HG02885 (cell line): ENCODE measurements at regions not wholly inside any gene's neighbourhood (a gene's known extent, or its start where the extent isn't known, plus 50 kb on each side); places are given as distances from the start of the nearest gene placed in this dataset.
"Not testable (repeated sequence)": the region's sequence is repeated elsewhere in the genome, so short reads cannot be mapped to it uniquely, and the experiment has no call there.

Source experiments
- ATAC-seq: cut with Tn5 transposase; IDR thresholded peaks from one replicate; pipeline ENCODE4 v1.9.1; 2021; ENCODE audit warnings: mild to moderate bottlenecking; ENCODE audit not compliant: unreplicated experiment, poor library complexity

- no peak for ATAC-seq
Measured at GRCh38 chr2:150222379-150222778, 265.1 kb downstream of the RND3 start.

DNA sequence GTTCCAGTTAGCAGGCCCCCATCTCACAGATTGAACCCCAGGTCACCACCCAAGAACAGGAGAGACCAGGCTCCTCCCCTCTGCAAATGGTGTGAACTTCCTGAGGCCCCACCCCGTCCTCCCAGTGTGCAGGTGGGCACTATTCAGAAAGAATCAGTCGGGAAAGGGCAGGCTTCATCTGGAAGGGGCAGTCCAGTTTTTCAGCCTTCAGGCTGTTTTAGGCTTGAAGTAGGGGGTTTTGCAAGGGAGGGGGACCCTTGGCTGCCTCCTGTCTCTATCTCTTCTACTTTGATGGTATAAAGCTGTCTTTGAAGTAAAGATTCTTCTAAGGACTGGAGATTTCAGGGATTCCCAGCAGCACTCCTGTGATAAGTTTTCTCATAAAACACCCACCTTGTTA is 267.6 kb downstream of the RND3 start:
- ATAC-seq = no peak

- no peak for ATAC-seq
Measured at GRCh38 chr2:150215041-150215440, 272.4 kb downstream of the RND3 start.

DNA sequence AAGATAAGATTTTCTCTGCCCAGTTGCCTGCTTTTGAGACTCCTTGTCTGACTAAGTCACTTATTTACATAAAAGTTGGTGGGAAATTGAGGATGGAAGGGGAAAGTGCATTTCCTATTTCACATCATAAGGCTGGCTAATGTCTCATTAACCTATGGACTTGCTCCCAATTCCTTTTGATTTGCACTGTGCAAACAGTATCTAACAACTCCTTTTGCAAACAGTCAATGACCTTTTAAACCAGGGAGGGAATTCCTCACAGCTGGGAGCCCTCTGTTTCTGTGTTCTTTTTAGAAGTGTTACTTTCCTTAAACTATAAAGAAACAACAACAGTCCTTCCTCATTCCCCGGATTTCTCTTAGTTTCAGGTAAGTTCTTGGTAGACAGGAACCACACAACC is 272.8 kb downstream of the RND3 start:
- ATAC-seq = no peak

- ATAC-seq = no peak
Measured at GRCh38 chr2:150212722-150213171, 274.7 kb downstream of the RND3 start.

DNA sequence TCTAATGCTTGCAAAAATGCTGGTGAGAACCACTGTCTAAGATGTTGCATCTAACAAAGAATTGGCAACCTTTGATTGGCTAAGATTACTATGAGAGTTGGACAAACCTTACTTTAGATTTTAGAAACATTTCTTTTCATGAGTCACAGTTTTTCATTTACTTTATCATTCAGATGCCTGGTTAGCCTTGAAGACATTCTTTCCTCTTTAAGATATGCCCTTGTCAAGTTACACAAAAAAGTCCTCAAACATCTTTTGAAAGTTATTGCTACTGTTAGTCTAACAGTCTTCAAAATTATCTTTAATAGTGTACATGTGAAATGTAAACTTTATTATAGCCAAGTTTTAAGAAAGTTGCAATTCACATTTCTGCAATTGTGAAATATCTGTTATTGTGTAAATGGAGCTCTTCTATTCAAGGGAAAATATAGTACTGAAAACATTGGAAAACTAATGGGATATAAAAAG is 276.3 kb downstream of the RND3 start:
- ATAC-seq = no peak

- ATAC-seq = no peak
Measured at GRCh38 chr2:150209746-150210145, 277.7 kb downstream of the RND3 start.

DNA sequence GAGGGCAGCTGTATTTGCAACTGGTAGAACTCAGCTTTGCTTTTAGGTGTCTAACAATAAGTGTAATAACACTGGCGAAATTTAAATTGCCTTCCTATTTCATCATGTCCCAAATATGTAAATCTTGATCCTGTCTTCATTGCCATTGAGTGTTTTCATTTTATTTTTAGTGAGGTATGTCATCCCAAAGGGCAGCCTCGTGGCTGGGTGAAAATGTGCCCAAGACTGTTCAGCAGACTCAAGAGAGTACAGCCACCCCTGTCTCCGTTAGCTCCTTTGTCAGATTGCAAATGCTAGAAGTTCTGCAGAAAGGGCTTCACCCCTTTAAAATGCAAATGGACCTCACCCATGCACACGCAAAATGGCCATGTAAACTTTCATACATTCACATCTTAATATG is 278.8 kb downstream of the RND3 start:
- ATAC-seq = no peak

DNA sequence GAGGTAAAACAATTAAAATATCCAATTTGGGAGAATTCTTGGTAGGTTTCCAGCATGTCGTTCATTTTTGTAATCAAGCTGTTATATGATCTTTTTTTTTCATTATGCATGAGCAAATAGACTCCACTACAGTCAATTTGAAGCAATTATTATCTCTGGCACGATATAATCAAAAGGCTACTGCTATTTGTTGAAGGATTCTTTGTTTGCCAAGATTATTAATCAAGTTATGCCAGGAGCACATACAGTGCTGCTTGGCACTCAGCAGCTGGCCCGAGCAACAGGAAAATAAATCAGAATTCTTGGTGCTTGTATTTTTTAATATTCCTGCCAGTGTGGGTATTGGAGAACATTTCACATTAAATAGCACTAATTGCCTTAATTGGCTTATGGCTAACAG is 279.5 kb downstream of the RND3 start:
- ATAC-seq = no peak

DNA sequence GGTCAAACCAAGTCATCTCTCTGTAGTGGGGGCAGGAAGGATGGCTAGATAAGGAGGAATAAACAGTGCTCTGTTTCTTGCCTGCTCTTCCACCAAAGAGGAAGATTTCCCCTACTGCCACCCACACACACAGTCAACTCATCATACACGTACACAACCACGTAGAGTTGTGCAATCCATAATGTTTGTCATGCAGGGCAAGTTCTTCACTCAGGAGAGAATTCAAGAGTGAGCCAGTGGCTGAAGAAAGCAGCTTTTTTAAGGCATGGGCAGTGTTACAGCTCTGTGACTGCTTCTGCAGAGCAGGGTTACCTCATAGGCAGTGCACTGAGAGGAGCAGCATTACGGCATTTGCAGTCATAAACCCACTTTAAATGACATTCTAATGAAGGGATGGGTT is 283.0 kb downstream of the RND3 start:
- ATAC-seq = no peak

DNA sequence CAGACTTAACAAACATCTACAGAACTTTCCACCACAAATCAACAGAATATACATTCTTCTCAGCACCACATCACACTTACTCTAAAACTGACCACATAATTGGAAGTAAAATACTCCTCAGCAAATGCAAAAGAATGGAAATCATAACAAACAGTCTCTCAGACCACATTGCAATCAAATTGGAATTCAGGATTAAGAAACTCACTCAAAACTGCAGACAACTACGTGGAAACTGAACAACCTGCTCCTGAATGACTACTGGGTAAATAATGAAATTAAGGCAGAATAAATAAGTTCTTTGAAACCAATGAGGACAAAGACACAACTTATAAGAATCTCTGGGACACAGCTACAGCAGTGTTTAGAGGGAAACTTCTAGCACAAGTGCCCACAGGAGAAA is 292.7 kb downstream of the RND3 start:
- not testable (repeated sequence) for ATAC-seq

DNA sequence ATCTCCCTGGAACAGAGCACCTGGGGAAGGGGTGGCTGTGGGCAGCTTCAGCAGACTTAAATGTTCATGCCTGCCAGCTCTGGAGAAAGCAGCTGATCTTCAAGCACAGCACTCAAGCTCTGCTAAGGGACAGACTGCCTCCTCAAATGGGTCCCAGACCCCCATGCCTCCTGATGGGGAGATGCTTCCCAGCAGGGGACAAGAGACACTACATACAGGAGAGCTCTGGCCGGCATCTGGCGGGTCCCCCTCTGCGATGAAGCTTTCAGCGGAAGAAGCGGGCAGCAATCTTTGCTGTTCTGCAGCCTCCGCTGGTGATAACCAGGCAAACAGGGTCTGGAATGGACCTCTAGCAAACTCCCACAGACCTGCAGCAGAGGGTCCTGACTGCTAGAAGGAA is 294.8 kb downstream of the RND3 start:
- no peak for ATAC-seq

DNA sequence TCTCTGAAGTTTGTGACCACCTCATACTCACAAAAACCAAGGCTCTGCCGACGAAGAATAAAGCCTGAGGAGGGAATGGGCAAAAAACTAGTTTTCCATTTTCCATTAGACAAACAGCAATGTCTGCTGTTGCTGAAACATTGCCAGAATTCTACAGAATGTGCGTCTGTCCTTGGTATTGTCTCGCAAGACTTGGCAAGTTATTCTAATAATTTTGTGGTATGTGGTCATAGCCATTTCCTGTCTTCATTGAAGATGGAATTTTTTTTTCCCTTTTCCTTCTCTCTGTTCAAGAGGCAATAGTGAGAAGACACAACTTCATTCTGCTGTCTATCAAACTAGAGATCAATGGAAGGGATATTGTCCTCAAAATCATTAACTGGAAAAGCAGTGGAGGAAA is 296.1 kb downstream of the RND3 start:
- ATAC-seq = no peak

- ATAC-seq = no peak
Measured at GRCh38 chr2:150190546-150190945, 296.9 kb downstream of the RND3 start.

DNA sequence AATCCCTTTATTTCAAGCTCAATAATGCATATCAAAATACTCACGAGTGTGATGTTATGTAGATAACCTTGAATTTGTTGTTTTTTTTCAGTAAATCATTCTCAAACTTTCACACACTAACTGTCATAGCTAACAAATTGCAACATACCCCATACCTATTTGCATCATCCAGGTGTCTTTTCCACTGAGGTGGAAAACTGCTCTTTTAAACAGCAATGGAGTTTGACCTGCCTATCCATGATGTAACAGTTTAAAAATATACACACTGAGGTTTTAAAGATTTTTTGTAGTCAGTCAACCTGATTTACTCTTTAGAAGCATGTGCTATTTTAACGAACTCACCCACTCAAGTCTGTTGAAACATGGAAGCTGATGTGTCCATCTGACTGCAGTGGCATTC is 298.7 kb downstream of the RND3 start:
- no peak for ATAC-seq

- no peak for ATAC-seq
Measured at GRCh38 chr2:150188177-150188576, 299.3 kb downstream of the RND3 start.

- no peak for ATAC-seq
Measured at GRCh38 chr2:150182566-150183235, 304.8 kb downstream of the RND3 start.

GRCh38 chr2:150178591-150178990 is 308.9 kb downstream of the RND3 start:
- ATAC-seq = no peak

- no peak for ATAC-seq
Measured at GRCh38 chr2:150174971-150175421, 312.5 kb downstream of the RND3 start.

DNA sequence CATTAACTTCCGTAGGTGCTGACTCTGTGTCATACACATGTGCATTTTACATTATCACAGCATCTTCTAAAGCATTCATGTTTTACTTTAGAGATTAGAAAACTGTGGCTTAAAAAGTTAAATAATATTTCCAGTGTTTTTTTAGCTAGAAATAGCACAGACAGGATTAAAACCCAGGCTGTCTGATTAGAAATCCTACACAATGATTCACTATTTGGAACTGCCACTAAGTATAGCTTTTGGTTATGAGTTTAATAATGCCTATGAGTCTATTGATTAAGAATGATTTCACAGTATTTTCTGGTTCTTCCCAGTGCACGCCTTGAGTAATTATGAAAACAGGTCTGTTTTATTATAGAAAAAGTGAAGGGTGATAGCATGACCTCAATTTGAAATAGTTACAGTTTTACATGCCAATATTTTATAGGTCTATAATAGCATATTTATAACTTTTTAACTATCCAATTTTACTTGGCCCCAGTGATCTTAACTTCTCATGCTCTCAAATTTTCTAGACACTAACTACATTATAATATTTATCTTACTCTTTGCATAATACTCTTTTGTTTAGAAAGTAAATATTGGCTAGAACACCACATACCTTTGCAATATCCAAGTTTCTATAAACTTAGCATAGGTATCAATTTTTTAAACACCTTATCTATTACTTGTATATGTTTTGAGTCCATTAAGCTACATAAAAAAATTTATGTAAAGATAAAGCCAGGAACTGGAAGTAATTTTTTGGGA is 313.2 kb downstream of the RND3 start:
- no peak for ATAC-seq

DNA sequence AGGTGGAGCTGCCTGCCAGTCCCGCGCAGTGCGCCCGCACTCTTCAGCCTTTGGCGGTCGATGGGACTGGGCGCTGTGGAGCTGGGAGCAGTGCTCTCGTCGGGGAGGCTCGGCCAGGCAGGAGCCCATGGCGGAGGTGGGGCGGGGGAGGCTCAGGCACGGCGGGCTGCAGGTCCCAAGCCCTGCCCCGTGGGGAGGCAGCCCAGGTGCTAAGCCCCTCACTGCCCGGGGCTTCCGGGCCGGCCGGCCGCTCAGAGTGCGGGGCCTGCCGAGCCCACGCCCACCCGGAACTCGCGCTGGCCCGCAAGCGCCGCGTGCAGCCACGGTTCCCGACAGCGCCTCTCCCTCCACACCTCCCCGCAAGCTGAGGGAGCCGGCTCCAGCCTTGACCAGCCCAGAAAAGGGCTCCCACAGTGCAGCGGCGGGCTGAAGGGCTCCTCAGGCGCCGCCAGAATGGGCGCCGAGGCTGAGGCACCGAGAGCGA is 316.4 kb downstream of the RND3 start:
- ATAC-seq = no peak

- no peak for ATAC-seq
Measured at GRCh38 chr2:150169237-150169629, 318.2 kb downstream of the RND3 start.
